LNCaP clone FGC (cell line): ENCODE measurements at regions not wholly inside any gene's neighbourhood (a gene's known extent, or its start where the extent isn't known, plus 50 kb on each side); places are given as distances from the start of the nearest gene placed in this dataset.

Source experiments
- DNase-seq: peaks from one replicate; pipeline ENCODE4 v3.0.0-alpha.2; 2011; ENCODE audit warnings: low read depth
- H3K4me3 ChIP-seq: 2 replicates; pipeline ENCODE4 v1.5.1; 2011; ENCODE audit warnings: mild to moderate bottlenecking, low read depth, low read length, control low read depth
- TF ChIP-seq, protein P1 (sequence below): IDR thresholded peaks from 2 replicates; pipeline ENCODE4 v1.5.1; 2012; ENCODE audit warnings: mild to moderate bottlenecking; ENCODE audit not compliant: control insufficient read depth, insufficient read depth; ENCODE audit errors: extremely low read depth

DNA sequence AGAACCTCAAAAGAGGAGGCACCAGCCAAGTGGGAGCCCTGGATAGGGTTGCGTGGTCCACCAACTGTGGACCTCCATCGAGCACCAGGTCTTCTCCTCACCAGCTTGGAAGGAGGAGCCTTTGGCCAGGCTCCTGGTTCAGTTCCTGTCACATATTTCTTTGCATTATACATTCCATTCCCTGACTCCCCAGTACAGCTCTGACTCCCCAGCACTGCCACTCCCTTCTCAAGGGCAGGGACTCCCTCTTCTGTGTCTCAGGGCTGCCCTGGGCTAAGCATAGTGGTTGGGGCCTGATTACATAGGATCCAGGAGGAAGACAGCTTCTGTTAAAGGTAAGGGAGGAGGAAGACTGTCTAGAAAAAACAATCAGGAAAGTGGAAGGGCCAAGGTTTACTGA is 91.1 kb downstream of the MRPL14 start:
- TF ChIP-seq, protein P1, sequence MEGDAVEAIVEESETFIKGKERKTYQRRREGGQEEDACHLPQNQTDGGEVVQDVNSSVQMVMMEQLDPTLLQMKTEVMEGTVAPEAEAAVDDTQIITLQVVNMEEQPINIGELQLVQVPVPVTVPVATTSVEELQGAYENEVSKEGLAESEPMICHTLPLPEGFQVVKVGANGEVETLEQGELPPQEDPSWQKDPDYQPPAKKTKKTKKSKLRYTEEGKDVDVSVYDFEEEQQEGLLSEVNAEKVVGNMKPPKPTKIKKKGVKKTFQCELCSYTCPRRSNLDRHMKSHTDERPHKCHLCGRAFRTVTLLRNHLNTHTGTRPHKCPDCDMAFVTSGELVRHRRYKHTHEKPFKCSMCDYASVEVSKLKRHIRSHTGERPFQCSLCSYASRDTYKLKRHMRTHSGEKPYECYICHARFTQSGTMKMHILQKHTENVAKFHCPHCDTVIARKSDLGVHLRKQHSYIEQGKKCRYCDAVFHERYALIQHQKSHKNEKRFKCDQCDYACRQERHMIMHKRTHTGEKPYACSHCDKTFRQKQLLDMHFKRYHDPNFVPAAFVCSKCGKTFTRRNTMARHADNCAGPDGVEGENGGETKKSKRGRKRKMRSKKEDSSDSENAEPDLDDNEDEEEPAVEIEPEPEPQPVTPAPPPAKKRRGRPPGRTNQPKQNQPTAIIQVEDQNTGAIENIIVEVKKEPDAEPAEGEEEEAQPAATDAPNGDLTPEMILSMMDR = no peak
- DNase-seq = no peak
- H3K4me3 ChIP-seq = no peak overlapping the region

DNA sequence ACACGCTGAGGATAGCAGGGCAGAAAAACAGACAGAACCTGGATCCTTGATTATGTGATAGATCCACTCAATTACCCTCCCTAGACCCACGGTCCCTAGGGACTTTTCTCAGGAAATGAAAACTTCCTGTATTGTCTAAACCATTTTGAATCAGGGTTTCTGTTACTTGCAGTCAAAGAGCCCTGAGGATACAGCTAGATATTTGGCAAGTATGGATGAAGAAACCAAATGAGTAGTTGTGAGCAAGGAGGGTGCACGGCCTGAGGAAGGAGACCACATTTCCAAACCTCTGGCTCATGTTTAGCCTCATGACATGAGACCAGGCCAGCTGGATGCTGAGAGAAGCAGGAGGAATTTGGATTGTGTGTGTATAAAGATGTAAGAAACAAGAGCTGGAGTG is 91.6 kb downstream of the MRPL14 start:
- DNase-seq = no peak
- H3K4me3 ChIP-seq = no peak overlapping the region
- TF ChIP-seq, protein P1 = no peak

DNA sequence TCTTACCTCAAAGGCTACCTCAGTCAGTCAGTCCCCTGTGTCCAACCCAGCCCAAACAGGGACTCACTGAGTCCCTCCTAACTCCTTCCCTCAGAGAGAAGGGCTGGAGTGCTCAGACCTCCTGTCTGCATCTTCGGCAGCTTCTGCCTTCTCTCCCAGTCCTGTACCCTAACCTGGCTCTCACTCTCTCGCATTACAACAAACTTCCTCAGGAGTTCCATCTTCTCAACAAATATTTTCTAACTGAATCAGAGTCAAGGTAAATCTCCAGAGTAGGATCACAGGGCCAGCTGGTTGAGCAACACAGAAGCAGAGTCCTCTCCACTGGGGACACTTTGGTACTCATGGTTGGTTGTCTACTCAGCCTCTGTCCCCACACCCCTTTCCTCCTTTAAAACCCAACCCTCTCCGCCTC is 92.3 kb downstream of the MRPL14 start:
- H3K4me3 ChIP-seq = no peak overlapping the region
- no peak for DNase-seq
- TF ChIP-seq, protein P1 = no peak

DNA sequence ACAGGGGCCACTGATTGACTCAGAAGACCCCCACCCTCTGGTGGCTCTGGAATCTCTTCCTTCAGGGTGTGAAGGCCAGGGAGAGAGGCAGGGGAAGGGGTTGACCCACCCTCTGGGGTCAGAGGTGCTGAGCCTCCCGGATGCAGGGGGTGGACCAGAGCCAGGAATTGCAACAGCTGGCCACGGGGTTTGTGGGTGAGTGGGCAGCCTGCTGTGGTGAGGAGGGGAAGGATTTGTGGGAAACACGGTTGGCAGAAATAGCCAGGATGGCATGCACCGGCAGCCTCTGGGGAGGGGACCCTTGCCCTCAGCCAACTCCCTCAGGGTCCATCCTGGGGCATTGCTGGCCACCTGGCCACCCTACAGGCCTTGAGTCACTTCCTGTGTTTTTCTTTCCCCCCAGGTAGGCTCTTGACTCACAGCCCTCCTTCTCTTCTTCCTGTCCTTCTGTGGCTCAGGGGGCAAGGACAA is 92.8 kb downstream of the MRPL14 start:
- H3K4me3 ChIP-seq = no peak overlapping the region
- no peak for DNase-seq
- TF ChIP-seq, protein P1 = no peak

DNA sequence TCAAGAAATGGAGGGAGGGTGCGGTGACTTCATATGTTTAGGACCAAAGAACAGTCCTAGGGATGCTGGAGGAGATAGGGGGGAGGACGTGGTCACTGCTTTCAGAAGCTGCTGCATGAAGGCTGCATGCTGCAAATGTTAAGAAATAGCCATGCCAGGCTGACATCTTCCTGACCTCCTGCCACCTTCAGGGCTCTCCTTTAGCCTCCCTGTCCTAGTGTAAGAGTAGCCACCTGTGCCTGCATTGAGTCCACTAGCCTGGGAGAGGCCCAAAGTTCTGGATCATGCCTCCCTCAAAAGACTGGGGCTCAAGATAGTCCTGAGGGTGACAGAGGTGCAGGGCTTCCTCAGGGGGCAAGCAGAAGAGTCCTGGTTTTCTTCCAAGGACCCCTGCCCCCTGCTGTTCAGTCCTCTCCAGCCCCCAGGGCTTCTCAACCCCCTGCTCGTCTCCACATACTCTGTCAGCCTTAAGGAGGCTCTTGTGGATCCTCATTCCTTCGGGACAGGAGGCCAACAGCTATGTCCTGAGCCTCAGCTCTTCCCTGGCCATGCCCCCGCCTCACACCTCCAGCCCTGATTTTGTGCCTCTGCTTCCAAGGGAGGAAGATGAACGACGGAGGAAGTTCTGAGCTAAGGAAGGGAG is 96.3 kb downstream of the MRPL14 start:
- no peak overlapping the region for H3K4me3 ChIP-seq
- DNase-seq = no peak
- TF ChIP-seq, protein P1 = no peak

DNA sequence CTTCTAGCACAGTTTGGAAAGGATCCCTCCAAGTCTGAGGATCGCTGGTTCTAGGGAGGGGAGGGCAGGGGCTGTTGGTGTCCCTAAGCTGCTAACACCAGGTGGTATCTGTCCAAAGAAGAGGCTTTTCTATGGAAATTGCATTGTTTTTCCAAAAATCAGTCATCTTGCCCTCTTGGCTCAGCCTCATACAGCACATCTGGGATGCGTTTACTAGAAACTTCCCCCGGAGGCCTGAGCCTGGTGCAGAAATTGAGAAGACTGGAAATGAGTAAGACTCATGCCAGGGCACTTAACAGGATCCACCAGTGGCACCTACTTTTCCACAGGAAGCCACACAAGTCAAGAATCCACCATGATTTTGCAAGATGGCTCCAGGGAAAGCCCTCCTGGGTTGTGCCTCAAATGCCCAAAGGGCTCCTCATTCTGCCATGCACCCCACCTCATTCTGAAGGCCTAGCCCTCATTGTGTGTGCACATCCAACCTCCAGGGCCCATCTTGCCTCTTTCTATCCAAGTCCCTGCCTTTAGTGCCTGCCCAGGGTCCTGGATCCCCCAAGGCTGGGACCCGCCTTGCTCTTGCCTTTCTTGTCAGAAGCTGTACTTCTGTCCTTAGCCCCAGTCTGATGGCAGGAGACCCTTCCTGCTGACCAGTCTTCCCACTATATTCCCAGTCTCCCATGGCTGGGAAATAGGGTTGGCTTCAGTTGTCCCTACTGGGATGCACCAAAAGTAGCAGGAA is 97.6 kb downstream of the MRPL14 start:
- no peak for DNase-seq
- TF ChIP-seq, protein P1 = no peak
- H3K4me3 ChIP-seq = no peak overlapping the region

DNA sequence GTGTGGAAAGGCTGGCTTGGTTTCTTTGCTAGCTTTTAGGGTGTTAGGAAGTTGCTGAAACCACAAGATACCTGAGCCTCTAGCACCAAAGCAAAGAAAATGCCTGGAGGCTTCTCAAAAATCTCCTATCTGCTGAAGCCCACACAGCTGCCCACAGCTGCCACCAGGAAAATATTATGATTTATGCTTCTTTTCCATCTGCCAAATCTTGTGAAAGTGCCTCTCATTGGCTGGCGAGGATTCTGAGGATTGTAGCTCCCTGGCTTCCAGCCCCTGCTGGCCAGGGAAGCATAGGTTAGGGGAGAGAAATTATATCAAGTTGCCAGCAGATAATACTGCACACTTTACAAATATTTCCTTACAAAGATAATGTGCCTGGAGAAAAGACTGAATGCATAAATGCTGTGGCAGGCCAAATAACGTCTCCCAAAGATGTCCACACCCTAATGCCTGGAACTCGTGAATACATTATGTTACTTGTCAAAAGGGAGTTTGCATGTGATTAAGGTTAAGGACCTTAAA is 98.4 kb downstream of the MRPL14 start:
- H3K4me3 ChIP-seq = no peak overlapping the region
- DNase-seq = no peak
- TF ChIP-seq, protein P1 = no peak
